Calu3 (cell line): ENCODE measurements at regions not wholly inside any gene's neighbourhood (a gene's known extent, or its start where the extent isn't known, plus 50 kb on each side); places are given as distances from the start of the nearest gene placed in this dataset.

Experiments used
- BruUV-seq: library from RNA; stranded (reverse); fragments of 400-500 nt; replicated peaks from 2 replicates; lab custom pipeline; 2021; lab: Mats Ljungman, UMichigan
- CTCF ChIA-PET: fragments of 300-600 bp; sonication (Branson Sonifier 250); formaldehyde crosslinking; loops from one replicate; lab custom pipeline; 2022; ENCODE audit warnings: antibody characterized with exemption; lab: Charles Lee
- DNase-seq: peaks from one replicate; pipeline ENCODE4 v3.0.0; 2022
- H3K27ac Mint-ChIP-seq: one replicate; pipeline ENCODE4 v1.8.0; 2022; ENCODE audit warnings: mixed read lengths; ENCODE audit not compliant: unreplicated experiment
- H3K27me3 Mint-ChIP-seq: one replicate; pipeline ENCODE4 v1.8.0; 2022; ENCODE audit warnings: mixed read lengths; ENCODE audit not compliant: unreplicated experiment
- H3K36me3 Mint-ChIP-seq: one replicate; pipeline ENCODE4 v1.8.0; 2022; ENCODE audit warnings: mild to moderate bottlenecking, moderate library complexity, mixed read lengths; ENCODE audit not compliant: insufficient read depth, unreplicated experiment
- H3K4me1 Mint-ChIP-seq: one replicate; pipeline ENCODE4 v1.8.0; 2022; ENCODE audit warnings: mild to moderate bottlenecking, low read depth, mixed read lengths; ENCODE audit not compliant: unreplicated experiment
- H3K4me3 Mint-ChIP-seq: one replicate; pipeline ENCODE4 v1.8.0; 2022; ENCODE audit warnings: mild to moderate bottlenecking, low read depth, moderate library complexity, mixed read lengths; ENCODE audit not compliant: unreplicated experiment
- H3K9me3 Mint-ChIP-seq: one replicate; pipeline ENCODE4 v1.8.0; 2022; ENCODE audit warnings: low read depth, mixed read lengths; ENCODE audit not compliant: unreplicated experiment
- intact Hi-C: fragments of 100-400 bp; cut with micrococcal nuclease; formaldehyde crosslinking; loops from one replicate; pipeline ENCODE4 v1.10.0; 2022; ENCODE audit not compliant: unreplicated experiment
- TF ChIP-seq, protein P1 (sequence below): fragments of 200-600 bp; IDR thresholded peaks from one replicate; pipeline ENCODE4 v1.8.0; 2022; ENCODE audit warnings: antibody characterized with exemption; ENCODE audit not compliant: unreplicated experiment

DNA sequence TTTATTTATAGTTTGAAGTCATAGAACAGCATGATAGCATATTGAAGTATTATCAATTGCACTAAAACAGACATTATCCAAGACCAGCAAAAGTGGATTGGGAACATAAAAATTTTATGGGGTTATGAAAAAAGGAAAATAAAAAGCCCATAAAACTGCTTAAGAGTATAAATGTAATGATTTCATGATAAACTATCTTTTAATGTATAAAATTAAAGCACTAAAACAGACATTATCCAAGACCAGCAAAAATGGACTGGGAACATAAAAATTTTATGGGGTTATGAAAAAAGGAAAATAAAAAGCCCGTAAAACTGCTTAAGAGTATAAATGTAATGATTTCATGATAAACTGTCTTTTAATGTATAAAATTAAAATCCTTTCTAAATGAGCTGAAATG, 119.0 kb upstream of the DAPK1 start:
- H3K36me3 Mint-ChIP-seq, result peaks cover 6% of the 10 kb centered on the region
- BruUV-seq, result no TSS peak
- no peak for DNase-seq
- CTCF ChIA-PET, result no interaction called here
- no peaks in the 10 kb centered on the region for H3K27me3 Mint-ChIP-seq
- intact Hi-C loops, result loop anchor here (10.0 kb wide), 1 partner anchor 126 kb away; no protein-coding TSS in a partner anchor
- no peak overlapping the region for H3K4me3 Mint-ChIP-seq
- peaks cover 45% of the 10 kb centered on the region for H3K4me1 Mint-ChIP-seq
- no peak overlapping the region for H3K27ac Mint-ChIP-seq
- no peaks in the 10 kb centered on the region for H3K9me3 Mint-ChIP-seq
- TF ChIP-seq, protein P1, sequence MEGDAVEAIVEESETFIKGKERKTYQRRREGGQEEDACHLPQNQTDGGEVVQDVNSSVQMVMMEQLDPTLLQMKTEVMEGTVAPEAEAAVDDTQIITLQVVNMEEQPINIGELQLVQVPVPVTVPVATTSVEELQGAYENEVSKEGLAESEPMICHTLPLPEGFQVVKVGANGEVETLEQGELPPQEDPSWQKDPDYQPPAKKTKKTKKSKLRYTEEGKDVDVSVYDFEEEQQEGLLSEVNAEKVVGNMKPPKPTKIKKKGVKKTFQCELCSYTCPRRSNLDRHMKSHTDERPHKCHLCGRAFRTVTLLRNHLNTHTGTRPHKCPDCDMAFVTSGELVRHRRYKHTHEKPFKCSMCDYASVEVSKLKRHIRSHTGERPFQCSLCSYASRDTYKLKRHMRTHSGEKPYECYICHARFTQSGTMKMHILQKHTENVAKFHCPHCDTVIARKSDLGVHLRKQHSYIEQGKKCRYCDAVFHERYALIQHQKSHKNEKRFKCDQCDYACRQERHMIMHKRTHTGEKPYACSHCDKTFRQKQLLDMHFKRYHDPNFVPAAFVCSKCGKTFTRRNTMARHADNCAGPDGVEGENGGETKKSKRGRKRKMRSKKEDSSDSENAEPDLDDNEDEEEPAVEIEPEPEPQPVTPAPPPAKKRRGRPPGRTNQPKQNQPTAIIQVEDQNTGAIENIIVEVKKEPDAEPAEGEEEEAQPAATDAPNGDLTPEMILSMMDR, result no peak

DNA sequence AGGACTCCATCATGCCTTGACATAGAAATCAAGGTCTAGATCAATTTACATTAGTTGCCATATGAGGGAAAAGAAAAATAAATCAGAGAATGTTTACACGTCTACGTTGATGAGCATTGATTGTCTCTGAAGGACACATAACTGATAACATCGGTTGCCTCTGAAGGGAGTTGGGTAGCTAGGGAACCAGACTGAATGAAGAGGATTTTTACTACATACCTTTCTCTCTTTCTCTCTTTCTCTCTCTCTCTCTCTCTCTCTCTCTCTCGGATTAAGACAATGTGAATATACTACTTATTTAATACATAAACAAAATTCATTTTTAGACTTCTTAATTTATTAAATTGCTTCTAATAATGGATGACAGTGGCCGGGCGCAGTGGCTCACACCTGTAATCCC, 118.4 kb upstream of the DAPK1 start:
- H3K4me3 Mint-ChIP-seq, result no peak overlapping the region
- intact Hi-C loops, result loop anchor here (10.0 kb wide), 1 partner anchor 126 kb away; no protein-coding TSS in a partner anchor
- no peak for DNase-seq
- no TSS peak for BruUV-seq
- CTCF ChIA-PET, result no interaction called here
- H3K27me3 Mint-ChIP-seq, result no peaks in the 10 kb centered on the region
- peaks cover 45% of the 10 kb centered on the region for H3K4me1 Mint-ChIP-seq
- H3K36me3 Mint-ChIP-seq, result peaks cover under 1% of the 10 kb centered on the region
- H3K27ac Mint-ChIP-seq, result no peak overlapping the region
- no peaks in the 10 kb centered on the region for H3K9me3 Mint-ChIP-seq
- TF ChIP-seq, protein P1, result no peak

DNA sequence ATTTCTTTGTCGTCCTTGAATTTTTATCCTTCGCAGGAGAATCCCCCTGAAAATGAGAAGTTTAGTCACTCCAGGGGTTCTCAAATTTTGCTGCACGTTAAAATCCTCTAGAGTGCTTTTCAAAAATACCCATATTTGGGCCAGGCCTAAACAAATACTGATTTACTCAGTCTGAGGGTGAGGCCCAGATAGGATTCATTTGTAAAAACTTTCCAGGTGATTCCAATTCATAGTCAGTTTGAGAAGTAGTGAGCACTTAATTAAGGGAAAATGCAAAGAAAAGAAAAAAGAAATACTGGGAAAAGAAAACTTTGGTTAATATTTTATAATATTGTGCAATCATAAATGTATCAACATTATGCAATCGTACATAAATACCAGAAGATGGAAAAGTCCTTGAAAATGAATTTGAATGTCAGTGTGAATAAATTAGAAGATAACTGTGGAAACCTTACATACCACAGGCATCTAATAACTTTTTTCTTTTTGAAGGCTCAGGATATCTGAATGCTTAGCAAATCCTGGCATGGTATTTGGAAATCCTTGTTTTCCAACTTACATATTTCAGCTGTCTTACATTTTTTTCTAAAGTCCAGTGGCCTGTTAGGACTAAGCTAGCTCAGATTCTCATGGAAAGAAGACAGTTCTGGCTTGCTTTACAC, 116.5 kb upstream of the DAPK1 start:
- no peaks in the 10 kb centered on the region for H3K9me3 Mint-ChIP-seq
- H3K36me3 Mint-ChIP-seq, result no peaks in the 10 kb centered on the region
- H3K4me1 Mint-ChIP-seq, result peaks cover 37% of the 10 kb centered on the region
- H3K4me3 Mint-ChIP-seq, result no peak overlapping the region
- intact Hi-C loops, result no loop called here
- no peaks in the 10 kb centered on the region for H3K27me3 Mint-ChIP-seq
- TF ChIP-seq, protein P1, result no peak
- DNase-seq, result no peak
- CTCF ChIA-PET, result interaction anchor here (1.0 kb wide), 1 partner anchor 117 kb away, joined by 6 read pairs; the partner anchor contains the start of gene DAPK1
- H3K27ac Mint-ChIP-seq, result no peak overlapping the region
- no TSS peak for BruUV-seq

DNA sequence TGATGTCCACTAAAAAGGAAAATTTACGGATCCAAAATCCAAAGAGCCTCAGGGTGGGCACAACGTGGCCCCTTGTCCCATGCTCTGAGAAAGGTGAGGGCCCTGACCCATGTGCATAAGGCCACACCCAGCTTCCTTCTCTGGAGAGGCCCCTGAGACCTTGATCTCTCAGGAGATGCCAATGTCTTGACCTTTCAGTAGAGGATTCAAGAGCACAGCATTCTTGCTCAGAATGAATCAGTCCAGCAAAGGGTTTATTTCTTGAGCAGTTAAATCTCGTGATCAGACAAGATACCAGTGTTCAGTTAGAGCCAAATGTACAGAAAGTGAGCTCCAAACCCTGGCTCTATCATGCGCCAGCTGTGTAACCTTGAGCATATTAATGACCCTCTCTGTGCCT, 115.9 kb upstream of the DAPK1 start:
- CTCF ChIA-PET, result interaction anchor here (1.0 kb wide), 1 partner anchor 116 kb away, joined by 6 read pairs; the partner anchor contains the start of gene DAPK1
- no peak overlapping the region for H3K4me3 Mint-ChIP-seq
- no peaks in the 10 kb centered on the region for H3K27me3 Mint-ChIP-seq
- intact Hi-C loops, result no loop called here
- no peaks in the 10 kb centered on the region for H3K9me3 Mint-ChIP-seq
- TF ChIP-seq, protein P1, result no peak
- no peak for DNase-seq
- no peaks in the 10 kb centered on the region for H3K36me3 Mint-ChIP-seq
- BruUV-seq, result no TSS peak
- H3K4me1 Mint-ChIP-seq, result peaks cover 40% of the 10 kb centered on the region
- no peak overlapping the region for H3K27ac Mint-ChIP-seq
